AG04449 (cell line): ENCODE measurements at regions not wholly inside any gene's neighbourhood (a gene's known extent, or its start where the extent isn't known, plus 50 kb on each side); places are given as distances from the start of the nearest gene placed in this dataset.
A peak's percentile ranks its signal among the peaks of the same experiment; 100 is the strongest.

Experiments used
- CTCF ChIA-PET: fragments of 350-600 bp; formaldehyde crosslinking; extraction: SDS; loops from one replicate; lab custom pipeline; 2021; ENCODE audit warnings: antibody characterized with exemption; lab: Yijun Ruan, JAX
- POLR2A ChIA-PET: fragments of 400-600, 350-600 bp; formaldehyde crosslinking; extraction: SDS; loops from one replicate; lab custom pipeline; 2020; ENCODE audit warnings: antibody characterized with exemption, inconsistent platforms; lab: Yijun Ruan, JAX
- DNase-seq: peaks from one replicate; pipeline ENCODE4 v3.0.0-alpha.2; 2010; ENCODE audit warnings: low read depth, low spot score
- H3K4me3 ChIP-seq: 2 replicates; pipeline ENCODE4 v1.5.1; 2011; ENCODE audit warnings: low read depth, mild to moderate bottlenecking, control low read depth, low read length
- TF ChIP-seq, protein P1 (sequence below): IDR thresholded peaks from one replicate; pipeline ENCODE4 v1.5.1; 2011; ENCODE audit warnings: mild to moderate bottlenecking, moderate library complexity, low read length, control low read depth, inconsistent platforms; ENCODE audit not compliant: insufficient read depth; ENCODE audit errors: missing control alignments

- H3K4me3 ChIP-seq: no peak overlapping the region
- no peak for DNase-seq
- CTCF ChIA-PET: interaction anchor here (0.6 to 2.4 kb wide), 5 partner anchors 9 to 265 kb away, joined by 3 to 8 read pairs (median 4); no protein-coding TSS in a partner anchor
- TF ChIP-seq, protein P1, sequence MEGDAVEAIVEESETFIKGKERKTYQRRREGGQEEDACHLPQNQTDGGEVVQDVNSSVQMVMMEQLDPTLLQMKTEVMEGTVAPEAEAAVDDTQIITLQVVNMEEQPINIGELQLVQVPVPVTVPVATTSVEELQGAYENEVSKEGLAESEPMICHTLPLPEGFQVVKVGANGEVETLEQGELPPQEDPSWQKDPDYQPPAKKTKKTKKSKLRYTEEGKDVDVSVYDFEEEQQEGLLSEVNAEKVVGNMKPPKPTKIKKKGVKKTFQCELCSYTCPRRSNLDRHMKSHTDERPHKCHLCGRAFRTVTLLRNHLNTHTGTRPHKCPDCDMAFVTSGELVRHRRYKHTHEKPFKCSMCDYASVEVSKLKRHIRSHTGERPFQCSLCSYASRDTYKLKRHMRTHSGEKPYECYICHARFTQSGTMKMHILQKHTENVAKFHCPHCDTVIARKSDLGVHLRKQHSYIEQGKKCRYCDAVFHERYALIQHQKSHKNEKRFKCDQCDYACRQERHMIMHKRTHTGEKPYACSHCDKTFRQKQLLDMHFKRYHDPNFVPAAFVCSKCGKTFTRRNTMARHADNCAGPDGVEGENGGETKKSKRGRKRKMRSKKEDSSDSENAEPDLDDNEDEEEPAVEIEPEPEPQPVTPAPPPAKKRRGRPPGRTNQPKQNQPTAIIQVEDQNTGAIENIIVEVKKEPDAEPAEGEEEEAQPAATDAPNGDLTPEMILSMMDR: no peak
- POLR2A ChIA-PET: interaction anchor here (1.2 to 1.6 kb wide), 2 partner anchors 9 to 51 kb away, joined by 3 to 7 read pairs; no protein-coding TSS in a partner anchor
Observed at GRCh38 chr6:11920566-11920965, 91.5 kb upstream of the HIVEP1 start.

- ChIA-PET POLR2A (no interaction called here), CTCF (interaction anchor here (0.6 to 2.4 kb wide), 5 partner anchors 10 to 374 kb away, joined by 3 to 8 read pairs (median 4); no protein-coding TSS in a partner anchor)
- DNase-seq: no peak
- TF ChIP-seq, protein P1: no peak
- no peak overlapping the region for H3K4me3 ChIP-seq
Observed at GRCh38 chr6:11919771-11920440, 92.2 kb upstream of the HIVEP1 start.

- no peak overlapping the region for H3K4me3 ChIP-seq
- TF ChIP-seq, protein P1: no peak
- ChIA-PET POLR2A (no interaction called here), CTCF (interaction anchor here (0.7 to 2.4 kb wide), 4 partner anchors 9 to 315 kb away, joined by 3 to 6 read pairs (median 3); no protein-coding TSS in a partner anchor)
- no peak for DNase-seq
Observed at GRCh38 chr6:11918739-11919605, 93.1 kb upstream of the HIVEP1 start.

- TF ChIP-seq, protein P1: no peak
- CTCF ChIA-PET: interaction anchor here (0.7 to 0.9 kb wide), 3 partner anchors 10 to 316 kb away, joined by 3 read pairs; no protein-coding TSS in a partner anchor
- DNase-seq: peak; percentile 45
- POLR2A ChIA-PET: no interaction called here
- no peak overlapping the region for H3K4me3 ChIP-seq
Observed at GRCh38 chr6:11917951-11918738, 94.0 kb upstream of the HIVEP1 start.

GRCh38 chr6:11912420-11912819 is 99.7 kb upstream of the HIVEP1 start:
- DNase-seq: no peak
- POLR2A ChIA-PET: no interaction called here
- CTCF ChIA-PET: no interaction called here
- H3K4me3 ChIP-seq: no peak overlapping the region
- TF ChIP-seq, protein P1: no peak
